K562 (cell line): ENCODE measurements at regions not wholly inside any gene's neighbourhood (a gene's known extent, or its start where the extent isn't known, plus 50 kb on each side); places are given as distances from the start of the nearest gene placed in this dataset.

ENCODE experiments used
- ARID1B ChIP-seq: fragments of 450-650 bp; IDR thresholded peaks from 2 replicates; pipeline ENCODE4 v1.6.1; 2016; ENCODE audit warnings: antibody characterized with exemption, mild to moderate bottlenecking, inconsistent platforms
- ESRRA ChIP-seq: fragments of 450-650 bp; IDR thresholded peaks from 2 replicates; pipeline ENCODE4 v1.6.1; 2014; ENCODE audit warnings: low read depth, mild to moderate bottlenecking, moderate library complexity, borderline replicate concordance
- FOXP4 ChIP-seq: sonication (generic); formaldehyde crosslinking; IDR thresholded peaks from 2 replicates; pipeline ENCODE4 v1.8.0; 2022; ENCODE audit warnings: mild to moderate bottlenecking, missing genetic modification reagents, borderline replicate concordance
- HDAC1 ChIP-seq, 2 experiments: fragments of 450-650 bp; IDR thresholded peaks; 2 replicates each; pipeline ENCODE4 v1.6.1; 2016 to 2017; ENCODE audit warnings: inconsistent platforms in 1 of 2, mild to moderate bottlenecking in 1 of 2, moderate library complexity in 1 of 2
- HNRNPH1 ChIP-seq: fragments of 200-400 bp; formaldehyde crosslinking; optimal IDR thresholded peaks from 2 replicates; pipeline ENCODE3; 2017; ENCODE audit warnings: low read depth, mild to moderate bottlenecking, low read length, moderate library complexity
- IRF2 ChIP-seq: sonication (generic); formaldehyde crosslinking; IDR thresholded peaks from 2 replicates; pipeline ENCODE4 v1.8.1; 2022; ENCODE audit warnings: mild to moderate bottlenecking, missing genetic modification reagents
- KAT8 ChIP-seq: fragments of 450-650 bp; IDR thresholded peaks from 2 replicates; pipeline ENCODE4 v1.6.1; 2016; ENCODE audit warnings: low read depth, mild to moderate bottlenecking
- LARP7 ChIP-seq: fragments of 450-650 bp; IDR thresholded peaks from 2 replicates; pipeline ENCODE4 v1.6.1; 2016
- PRDM10 ChIP-seq: fragments of 450-650 bp; IDR thresholded peaks from 2 replicates; pipeline ENCODE4 v1.6.1; 2018; ENCODE audit not compliant: partially characterized antibody
- SIN3B ChIP-seq: fragments of 450-650 bp; IDR thresholded peaks from 2 replicates; pipeline ENCODE4 v1.6.1; 2017; ENCODE audit warnings: low read depth, mild to moderate bottlenecking, moderate library complexity
- SP2 ChIP-seq: IDR thresholded peaks from 2 replicates; pipeline ENCODE4 v1.6.1; 2011; ENCODE audit warnings: mild to moderate bottlenecking, low read depth, low read length, moderate library complexity; ENCODE audit not compliant: poor library complexity, severe bottlenecking; ENCODE audit errors: extremely low read depth
- ZNF311 ChIP-seq: fragments of 250-450 bp; sonication (Bioruptor Pico); IDR thresholded peaks from 2 replicates; pipeline ENCODE4 v1.4.0; 2020; ENCODE audit warnings: mild to moderate bottlenecking, moderate library complexity
- ZNF318 ChIP-seq, 2 experiments: fragments of 450-650 bp; IDR thresholded peaks; 2 replicates each; pipeline ENCODE4 v1.6.1; 2016; ENCODE audit warnings: mild to moderate bottlenecking in 2 of 2, borderline replicate concordance in 1 of 2, low read depth in 1 of 2, moderate library complexity in 1 of 2

GRCh38 chr3:167941234-167941995 is 154.3 kb downstream of the GOLIM4 start (continued):
- TF ChIP-seq FOXP4 (CRISPR knock-in tag) (no peak), ZNF311 (CRISPR knock-in tag) (0 out of 2 replicates have a peak, but pooled peaks have one; percentile 71), HNRNPH1 (no peak), KAT8 (no peak), SP2 (no peak), PRDM10 (no peak), ARID1B (peak; percentile 88), ZNF318 (IDR thresholded peaks at IDR 0.05; ENCODE audit: borderline replicate concordance in 1 of 2, low read depth in 1 of 2) (peak in 1 of 2 experiments; percentile 72; a peak in 1 of 4 replicates), ESRRA (peak; percentile 98; the same call in 1 of the 2 replicates), LARP7 (no peak), HDAC1 (IDR thresholded peaks at IDR 0.05) (0 out of 4 replicates have a peak, but pooled peaks of 1 of the 2 experiments have one; percentile 53), SIN3B (no peak), IRF2 (CRISPR knock-in tag) (no peak)
